K562 (cell line): ENCODE measurements at regions not wholly inside any gene's neighbourhood (a gene's known extent, or its start where the extent isn't known, plus 50 kb on each side); places are given as distances from the start of the nearest gene placed in this dataset.

ENCODE experiments used
- ARNT ChIP-seq, 2 experiments: fragments of 450-650 bp; IDR thresholded peaks; 2 replicates each; pipeline ENCODE4 v1.6.1; 2016; ENCODE audit warnings: mild to moderate bottlenecking in 1 of 2
- CBX3 ChIP-seq, 2 experiments: IDR thresholded peaks; 1 replicate in 1 of 2; 2 replicates in 1 of 2; pipeline ENCODE4 v1.6.1; 2012; ENCODE audit warnings: inconsistent platforms in 2 of 2, low read length in 2 of 2, borderline replicate concordance in 1 of 2, control low read depth in 1 of 2
- CCNT2 ChIP-seq: IDR thresholded peaks from 2 replicates; pipeline ENCODE4 v1.6.1; 2011; ENCODE audit warnings: borderline replicate concordance, low read depth, mild to moderate bottlenecking, moderate library complexity, mixed read lengths, low read length; ENCODE audit not compliant: insufficient read length; ENCODE audit errors: extremely low read depth
- ESRRA ChIP-seq: fragments of 450-650 bp; IDR thresholded peaks from 2 replicates; pipeline ENCODE4 v1.6.1; 2014; ENCODE audit warnings: low read depth, mild to moderate bottlenecking, moderate library complexity, borderline replicate concordance
- HSF4 ChIP-seq: fragments of 250-450 bp; sonication (Bioruptor Pico); IDR thresholded peaks from 2 replicates; pipeline ENCODE4 v2.1.2; 2022; ENCODE audit warnings: mild to moderate bottlenecking, moderate library complexity, borderline replicate concordance
- RFX7 ChIP-seq: fragments of 250-450 bp; sonication (Bioruptor Pico); IDR thresholded peaks from 2 replicates; pipeline ENCODE4 v1.5.1; 2021; ENCODE audit warnings: mild to moderate bottlenecking
- TAF15 ChIP-seq: fragments of 200-400 bp; formaldehyde crosslinking; IDR thresholded peaks from 2 replicates; pipeline ENCODE4 v1.6.1; 2017; ENCODE audit warnings: mild to moderate bottlenecking, low read depth, low read length, moderate library complexity
- TBL1XR1 ChIP-seq, 2 experiments: IDR thresholded peaks; 2 replicates each; pipeline ENCODE4 v1.6.1; 2012; ENCODE audit warnings: improper control_type of control experiment in 2 of 2, low read length in 2 of 2, mild to moderate bottlenecking in 1 of 2
- TEAD1 ChIP-seq, 2 experiments: fragments of 450-650 bp in 1 of 2; sonication (generic) in 1 of 2; formaldehyde crosslinking; IDR thresholded peaks; 2 replicates each; pipeline versions ENCODE4 v1.4.0 to v1.8.0; 2020 to 2022; ENCODE audit warnings: mild to moderate bottlenecking in 2 of 2, missing genetic modification reagents in 1 of 2
- TF ChIP-seq, protein P1 (sequence below): fragments of 450-650 bp; IDR thresholded peaks from 2 replicates; pipeline ENCODE4 v1.6.1; 2016; ENCODE audit warnings: borderline replicate concordance
- TF ChIP-seq, protein P2 (sequence below): IDR thresholded peaks from 2 replicates; pipeline ENCODE4 v1.6.1; 2016; ENCODE audit warnings: missing genetic modification characterization, missing compliant biosample characterization
- TF ChIP-seq, protein P3 (sequence below): fragments of 250-450 bp; sonication (Bioruptor Pico); IDR thresholded peaks from 2 replicates; pipeline ENCODE4 v1.8.0; 2021; ENCODE audit warnings: moderate library complexity, mild to moderate bottlenecking, inconsistent platforms
- TF ChIP-seq, protein P4 (sequence below): fragments of 250-450 bp; sonication (Bioruptor Pico); IDR thresholded peaks from 2 replicates; pipeline ENCODE4 v1.5.0; 2021; ENCODE audit warnings: mild to moderate bottlenecking, moderate library complexity

DNA sequence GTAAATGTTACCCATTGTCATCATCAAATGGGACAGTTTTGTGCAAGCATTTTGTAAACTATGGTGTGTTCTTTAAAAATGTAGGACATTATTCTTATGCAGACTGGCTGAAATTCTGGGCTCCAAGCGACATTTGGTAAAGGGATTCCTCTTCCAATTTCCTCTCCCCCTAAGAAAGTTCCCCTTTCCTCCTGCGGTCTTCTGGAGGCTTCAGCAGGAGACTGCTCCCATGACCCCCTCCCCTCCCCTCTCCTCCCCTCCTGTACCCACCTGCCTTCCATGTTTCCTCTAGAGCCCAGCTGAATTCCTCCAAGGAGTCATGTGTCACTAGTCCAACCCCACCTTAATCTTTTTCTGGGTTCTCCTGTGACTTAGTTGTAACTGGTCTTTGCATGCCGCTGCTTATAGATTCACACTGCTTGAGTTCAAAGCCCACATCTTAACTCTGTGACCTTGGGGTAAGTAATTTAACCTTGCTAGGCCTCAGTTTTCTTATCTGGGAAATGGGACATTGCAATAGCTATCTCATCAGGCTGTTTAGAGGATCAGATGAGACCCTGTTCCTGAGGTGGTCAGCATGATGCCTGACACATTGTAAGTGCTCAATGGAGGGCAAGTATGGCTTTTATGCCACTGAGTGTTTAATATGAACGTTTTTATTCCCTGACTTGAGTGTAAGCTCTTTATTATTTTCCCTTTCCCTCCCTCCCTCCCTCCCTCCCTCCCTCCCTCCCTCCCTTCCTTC is 69.9 kb upstream of the WDR26 start (continued):
- TF ChIP-seq, protein P1, sequence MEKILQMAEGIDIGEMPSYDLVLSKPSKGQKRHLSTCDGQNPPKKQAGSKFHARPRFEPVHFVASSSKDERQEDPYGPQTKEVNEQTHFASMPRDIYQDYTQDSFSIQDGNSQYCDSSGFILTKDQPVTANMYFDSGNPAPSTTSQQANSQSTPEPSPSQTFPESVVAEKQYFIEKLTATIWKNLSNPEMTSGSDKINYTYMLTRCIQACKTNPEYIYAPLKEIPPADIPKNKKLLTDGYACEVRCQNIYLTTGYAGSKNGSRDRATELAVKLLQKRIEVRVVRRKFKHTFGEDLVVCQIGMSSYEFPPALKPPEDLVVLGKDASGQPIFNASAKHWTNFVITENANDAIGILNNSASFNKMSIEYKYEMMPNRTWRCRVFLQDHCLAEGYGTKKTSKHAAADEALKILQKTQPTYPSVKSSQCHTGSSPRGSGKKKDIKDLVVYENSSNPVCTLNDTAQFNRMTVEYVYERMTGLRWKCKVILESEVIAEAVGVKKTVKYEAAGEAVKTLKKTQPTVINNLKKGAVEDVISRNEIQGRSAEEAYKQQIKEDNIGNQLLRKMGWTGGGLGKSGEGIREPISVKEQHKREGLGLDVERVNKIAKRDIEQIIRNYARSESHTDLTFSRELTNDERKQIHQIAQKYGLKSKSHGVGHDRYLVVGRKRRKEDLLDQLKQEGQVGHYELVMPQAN = no peak
- TF ChIP-seq ARNT (IDR thresholded peaks at IDR 0.05) (peak in 1 of 2 experiments; percentile 55; a peak in 1 of 4 replicates), TEAD1 (CRISPR knock-in tag; IDR thresholded peaks at IDR 0.05) (no peak), ESRRA (peak; percentile 100), CBX3 (IDR thresholded peaks at IDR 0.05; ENCODE audit: borderline replicate concordance in 1 of 2, low read length in 2 of 2) (peak in 1 of 2 experiments; percentile 77; a peak in 2 of 3 replicates), RFX7 (no peak), HSF4 (CRISPR knock-in tag) (no peak), TAF15 (no peak), TBL1XR1 (IDR thresholded peaks at IDR 0.05; ENCODE audit: low read length in 2 of 2) (no peak), CCNT2 (no peak)
- TF ChIP-seq, protein P2, sequence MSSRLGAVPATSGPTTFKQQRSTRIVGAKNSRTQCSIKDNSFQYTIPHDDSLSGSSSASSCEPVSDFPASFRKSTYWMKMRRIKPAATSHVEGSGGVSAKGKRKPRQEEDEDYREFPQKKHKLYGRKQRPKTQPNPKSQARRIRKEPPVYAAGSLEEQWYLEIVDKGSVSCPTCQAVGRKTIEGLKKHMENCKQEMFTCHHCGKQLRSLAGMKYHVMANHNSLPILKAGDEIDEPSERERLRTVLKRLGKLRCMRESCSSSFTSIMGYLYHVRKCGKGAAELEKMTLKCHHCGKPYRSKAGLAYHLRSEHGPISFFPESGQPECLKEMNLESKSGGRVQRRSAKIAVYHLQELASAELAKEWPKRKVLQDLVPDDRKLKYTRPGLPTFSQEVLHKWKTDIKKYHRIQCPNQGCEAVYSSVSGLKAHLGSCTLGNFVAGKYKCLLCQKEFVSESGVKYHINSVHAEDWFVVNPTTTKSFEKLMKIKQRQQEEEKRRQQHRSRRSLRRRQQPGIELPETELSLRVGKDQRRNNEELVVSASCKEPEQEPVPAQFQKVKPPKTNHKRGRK (tag) = peak; percentile 34; the same call in 1 of the 2 replicates
- TF ChIP-seq, protein P3, sequence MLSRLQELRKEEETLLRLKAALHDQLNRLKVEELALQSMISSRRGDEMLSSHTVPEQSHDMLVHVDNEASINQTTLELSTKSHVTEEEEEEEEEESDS (CRISPR knock-in tag) = no peak
- TF ChIP-seq, protein P4, sequence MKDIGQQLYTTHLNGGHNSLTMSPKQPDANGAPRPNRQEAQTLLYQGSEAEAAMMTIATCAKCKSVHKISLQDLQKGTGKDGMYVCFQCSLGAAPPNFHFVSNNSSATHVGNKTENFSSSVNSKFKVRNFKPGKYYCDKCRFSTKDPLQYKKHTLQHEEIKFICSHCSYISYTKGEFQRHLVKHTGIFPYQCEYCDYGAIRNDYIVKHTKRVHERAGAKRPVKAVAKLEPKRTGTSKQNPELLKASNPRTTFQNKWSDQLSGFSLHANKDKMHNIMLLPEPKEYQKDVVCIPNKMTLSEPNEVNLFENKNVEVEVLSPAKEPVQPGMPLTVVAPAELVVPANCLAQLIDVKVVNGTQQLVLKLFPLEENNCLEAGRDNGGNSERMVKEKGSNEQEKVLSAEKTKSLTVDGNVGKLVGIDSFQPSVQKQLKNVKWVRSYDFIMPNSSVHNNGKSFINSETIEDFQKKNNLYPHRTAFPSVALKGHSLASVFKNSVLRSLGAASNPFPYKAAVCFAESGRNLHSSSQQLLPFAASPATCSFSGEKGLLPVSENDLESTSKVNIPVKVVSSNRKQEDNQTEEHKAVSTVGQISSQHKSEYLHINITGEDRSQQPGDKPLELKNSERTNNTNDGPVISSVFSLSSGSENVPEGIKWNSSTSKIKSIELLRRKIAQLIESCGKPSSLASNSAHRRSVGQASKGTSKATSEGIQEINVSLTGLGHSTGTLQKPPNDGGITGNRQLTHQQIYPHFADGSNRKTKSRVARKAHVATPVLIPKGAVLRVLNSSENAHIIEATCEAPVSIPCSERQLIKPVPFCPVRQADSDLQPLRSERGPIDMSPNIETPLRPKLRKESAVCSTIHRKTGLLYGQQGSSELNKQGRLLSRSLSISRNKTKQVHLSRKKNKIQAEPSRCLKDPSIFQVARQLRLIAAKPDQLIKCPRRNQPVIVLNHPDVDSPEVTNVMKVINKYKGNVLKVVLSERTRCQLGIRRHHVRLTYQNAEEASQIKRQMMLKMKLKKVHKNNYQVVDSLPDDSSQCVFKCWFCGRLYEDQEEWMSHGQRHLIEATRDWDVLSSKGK (CRISPR knock-in tag) = no peak
